Activated naive CD4-positive, alpha-beta T cell treated with anti-CD3 and anti-CD28 coated beads, Interleukin-2, amount 50 U/mL, for 24 hours (primary cell): ENCODE measurements at regions not wholly inside any gene's neighbourhood (a gene's known extent, or its start where the extent isn't known, plus 50 kb on each side); places are given as distances from the start of the nearest gene placed in this dataset.
"Not testable (repeated sequence)": the region's sequence is repeated elsewhere in the genome, so short reads cannot be mapped to it uniquely, and the experiment has no call there.

Source experiments
- H3K27ac Mint-ChIP-seq: one replicate; pipeline ENCODE4 v1.8.0; 2021; ENCODE audit warnings: mild to moderate bottlenecking, mixed read lengths
- H3K27me3 Mint-ChIP-seq: one replicate; pipeline ENCODE4 v1.8.0; 2021; ENCODE audit warnings: mixed read lengths
- H3K36me3 Mint-ChIP-seq: one replicate; pipeline ENCODE4 v1.8.0; 2021; ENCODE audit warnings: mixed read lengths
- H3K4me1 Mint-ChIP-seq: one replicate; pipeline ENCODE4 v1.8.0; 2021; ENCODE audit warnings: mixed read lengths
- H3K4me3 Mint-ChIP-seq: one replicate; pipeline ENCODE4 v1.8.0; 2021; ENCODE audit warnings: mild to moderate bottlenecking, mixed read lengths
- H3K9me3 Mint-ChIP-seq: one replicate; pipeline ENCODE4 v1.8.0; 2021; ENCODE audit warnings: mixed read lengths

- H3K9me3 Mint-ChIP-seq = peaks cover 6% of the 10 kb centered on the region
- no peak overlapping the region for H3K4me3 Mint-ChIP-seq
- H3K36me3 Mint-ChIP-seq = no peaks in the 10 kb centered on the region
- no peaks in the 10 kb centered on the region for H3K4me1 Mint-ChIP-seq
- H3K27ac Mint-ChIP-seq = no peak overlapping the region
- no peaks in the 10 kb centered on the region for H3K27me3 Mint-ChIP-seq
These were observed 368.3 kb upstream of the OLFM3 start for GRCh38 chr1:102365071-102365470.

DNA sequence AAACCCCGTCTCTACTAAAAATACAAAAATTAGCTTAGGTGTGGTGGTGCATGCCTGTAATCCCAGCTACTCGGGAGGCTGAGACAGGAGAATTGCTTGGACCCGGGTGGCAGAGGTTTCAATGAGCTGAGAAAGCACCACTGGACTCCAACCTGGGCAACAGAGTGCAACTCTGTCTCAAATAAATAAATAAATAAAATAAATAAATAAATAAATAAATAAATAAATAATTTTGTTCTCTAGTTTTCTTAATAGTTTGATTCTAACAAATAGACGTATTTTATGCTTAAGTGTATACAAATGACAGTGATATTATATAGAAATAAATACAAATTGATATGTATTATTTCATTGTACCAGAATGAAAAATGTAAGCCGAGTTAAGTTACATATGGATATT is 339.9 kb upstream of the OLFM3 start:
- no peaks in the 10 kb centered on the region for H3K27me3 Mint-ChIP-seq
- no peak overlapping the region for H3K4me3 Mint-ChIP-seq
- H3K36me3 Mint-ChIP-seq = no peaks in the 10 kb centered on the region
- H3K27ac Mint-ChIP-seq = no peak overlapping the region
- H3K4me1 Mint-ChIP-seq = no peaks in the 10 kb centered on the region
- no peaks in the 10 kb centered on the region for H3K9me3 Mint-ChIP-seq

DNA sequence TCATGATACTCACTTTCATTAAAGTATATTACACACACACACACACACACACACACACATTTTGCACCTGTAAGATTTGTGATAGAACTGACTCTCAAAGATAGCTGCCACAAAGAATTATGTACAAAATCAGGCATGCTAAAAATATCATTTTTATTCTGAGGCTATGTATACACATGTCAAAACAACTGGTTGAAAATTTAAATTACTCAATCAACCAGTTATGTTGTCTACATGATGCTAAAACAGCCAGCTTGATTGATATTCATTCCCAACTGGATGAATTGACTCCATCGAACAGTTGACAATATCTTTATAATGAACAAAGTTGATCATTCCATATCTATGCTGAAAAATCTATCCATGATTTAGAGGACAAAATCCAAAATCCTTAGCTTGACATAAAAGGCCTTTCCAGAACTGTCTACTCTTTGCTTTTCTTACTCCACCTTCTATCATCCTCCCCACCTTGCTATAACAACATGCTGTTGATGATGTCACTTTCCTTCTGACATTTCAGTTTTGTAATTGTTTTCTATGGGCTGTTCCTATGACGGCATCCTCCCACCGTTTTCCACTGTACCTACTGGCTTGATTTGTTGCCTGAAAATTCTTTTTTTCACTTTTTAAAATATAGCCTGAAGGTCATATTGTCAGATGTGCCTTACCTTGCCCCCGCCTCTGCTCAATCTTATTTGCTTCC is 321.5 kb upstream of the OLFM3 start:
- no peaks in the 10 kb centered on the region for H3K4me1 Mint-ChIP-seq
- no peak overlapping the region for H3K27ac Mint-ChIP-seq
- H3K36me3 Mint-ChIP-seq = no peaks in the 10 kb centered on the region
- no peak overlapping the region for H3K4me3 Mint-ChIP-seq
- no peaks in the 10 kb centered on the region for H3K27me3 Mint-ChIP-seq
- H3K9me3 Mint-ChIP-seq = peaks cover 12% of the 10 kb centered on the region

DNA sequence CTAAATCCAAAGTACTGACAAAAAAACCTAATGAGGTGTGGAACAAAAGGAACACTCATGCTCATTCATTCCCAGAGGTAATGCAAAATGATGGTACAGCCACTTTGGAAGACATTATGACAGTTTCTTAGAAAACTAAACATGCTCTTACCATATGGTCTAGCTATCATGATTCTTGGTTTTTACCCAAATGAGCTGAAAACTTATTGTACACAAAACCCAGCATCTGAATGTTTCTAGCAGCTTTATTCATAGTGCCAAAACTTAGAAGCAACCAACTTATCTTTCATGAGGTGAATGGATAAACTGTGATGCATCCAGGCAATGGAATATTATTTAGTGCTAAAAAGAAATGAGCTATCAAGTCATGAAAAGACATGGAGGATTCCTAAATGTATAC is 318.4 kb upstream of the OLFM3 start:
- H3K27ac Mint-ChIP-seq = no peak overlapping the region
- H3K27me3 Mint-ChIP-seq = no peaks in the 10 kb centered on the region
- no peaks in the 10 kb centered on the region for H3K4me1 Mint-ChIP-seq
- H3K9me3 Mint-ChIP-seq = peaks cover 12% of the 10 kb centered on the region
- no peaks in the 10 kb centered on the region for H3K36me3 Mint-ChIP-seq
- H3K4me3 Mint-ChIP-seq = no peak overlapping the region

- Mint-ChIP-seq H3K27me3 (no peaks in the 10 kb centered on the region), H3K4me3 (no peak overlapping the region), H3K4me1 (no peaks in the 10 kb centered on the region), H3K36me3 (no peaks in the 10 kb centered on the region), H3K9me3 (peaks cover 9% of the 10 kb centered on the region), H3K27ac (no peak overlapping the region)
These were observed 299.4 kb upstream of the OLFM3 start for GRCh38 chr1:102296116-102296515.

DNA sequence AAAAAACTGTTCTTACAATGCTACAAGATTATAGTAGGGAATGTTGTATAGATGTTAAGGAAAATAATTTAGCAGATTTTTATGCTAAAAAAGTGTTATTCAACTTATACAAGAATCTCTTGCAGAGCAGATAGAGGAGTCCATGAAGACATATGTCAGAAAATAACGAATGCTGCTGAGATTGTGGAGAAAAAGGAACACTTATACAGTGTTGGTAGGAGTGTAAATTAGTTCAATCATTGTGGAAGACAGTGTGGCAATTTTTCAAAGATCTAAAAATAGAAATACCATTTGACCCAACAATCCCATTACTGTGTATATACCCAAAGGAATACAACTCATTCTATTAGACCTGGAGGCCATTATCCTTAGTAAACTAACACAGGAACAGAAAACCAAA is 286.2 kb upstream of the OLFM3 start:
- H3K4me1 Mint-ChIP-seq = no peaks in the 10 kb centered on the region
- peaks cover 14% of the 10 kb centered on the region for H3K9me3 Mint-ChIP-seq
- H3K27me3 Mint-ChIP-seq = no peaks in the 10 kb centered on the region
- no peak overlapping the region for H3K27ac Mint-ChIP-seq
- no peaks in the 10 kb centered on the region for H3K36me3 Mint-ChIP-seq
- no peak overlapping the region for H3K4me3 Mint-ChIP-seq

DNA sequence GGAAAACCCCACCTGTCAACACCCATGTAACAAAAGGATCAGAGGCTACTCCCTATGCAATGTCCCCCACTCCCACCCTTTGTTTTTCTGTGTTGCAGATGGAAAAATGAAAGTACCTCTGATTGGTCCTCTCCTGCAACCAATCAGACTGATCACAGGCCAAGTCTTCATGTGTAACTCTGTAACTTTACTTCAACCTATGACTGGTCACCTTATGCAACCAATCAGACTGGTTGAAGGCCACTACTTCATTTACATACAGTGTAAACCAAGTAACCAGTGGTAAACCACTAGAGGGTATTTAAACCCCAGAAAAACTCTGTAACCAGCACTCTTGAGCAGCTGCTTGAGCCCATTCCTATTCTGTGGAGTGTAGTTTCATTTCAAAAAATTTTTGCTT is 266.3 kb upstream of the OLFM3 start:
- Mint-ChIP-seq H3K36me3 (no peaks in the 10 kb centered on the region), H3K4me1 (no peaks in the 10 kb centered on the region), H3K27ac (no peak overlapping the region), H3K27me3 (no peaks in the 10 kb centered on the region), H3K9me3 (no peaks in the 10 kb centered on the region), H3K4me3 (no peak overlapping the region)

DNA sequence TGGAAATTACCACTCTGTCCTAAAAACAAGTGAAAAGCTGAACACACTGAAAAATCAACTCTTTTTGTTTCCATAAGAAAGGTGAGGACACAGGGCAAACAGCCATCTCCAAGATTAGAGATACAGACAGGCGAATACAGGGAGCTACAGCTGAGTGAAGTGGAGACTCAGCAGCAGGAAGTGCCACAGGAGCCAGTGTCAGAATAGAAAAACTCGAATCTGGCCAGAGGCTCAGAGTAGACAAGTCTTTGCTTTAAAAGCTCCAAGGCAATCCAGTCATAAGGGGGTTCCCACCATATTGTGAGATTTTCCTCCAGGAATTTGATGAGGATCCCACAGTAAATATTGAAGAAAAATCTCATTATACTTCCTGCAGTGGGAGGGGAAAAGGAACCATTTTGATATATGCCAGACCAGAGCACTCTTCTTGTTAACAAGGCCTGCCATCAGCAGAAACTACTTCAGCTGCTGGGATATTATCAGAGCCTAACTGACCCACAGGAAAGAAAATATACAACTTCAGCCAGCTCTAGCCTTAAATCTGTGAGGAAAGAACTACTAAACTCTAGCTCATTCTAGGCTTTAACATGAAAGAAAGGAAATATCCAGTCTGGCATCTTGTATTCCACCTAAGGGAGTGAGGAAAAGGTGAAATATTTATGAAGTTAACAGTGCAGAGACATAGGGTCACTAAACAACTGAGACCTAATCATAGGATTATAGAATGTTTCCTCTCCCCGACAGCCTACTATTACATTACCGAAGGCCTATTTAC is 256.2 kb upstream of the OLFM3 start:
- H3K36me3 Mint-ChIP-seq = no peaks in the 10 kb centered on the region
- H3K27me3 Mint-ChIP-seq = no peaks in the 10 kb centered on the region
- H3K9me3 Mint-ChIP-seq = no peaks in the 10 kb centered on the region
- H3K4me1 Mint-ChIP-seq = no peaks in the 10 kb centered on the region
- H3K27ac Mint-ChIP-seq = no peak overlapping the region
- H3K4me3 Mint-ChIP-seq = no peak overlapping the region

GRCh38 chr1:102241431-102242338 is 245.0 kb upstream of the OLFM3 start:
- no peaks in the 10 kb centered on the region for H3K36me3 Mint-ChIP-seq
- H3K4me1 Mint-ChIP-seq = no peaks in the 10 kb centered on the region
- no peak overlapping the region for H3K4me3 Mint-ChIP-seq
- H3K9me3 Mint-ChIP-seq = no peaks in the 10 kb centered on the region
- no peak overlapping the region for H3K27ac Mint-ChIP-seq
- no peaks in the 10 kb centered on the region for H3K27me3 Mint-ChIP-seq

GRCh38 chr1:102239247-102239646 is 242.5 kb upstream of the OLFM3 start:
- Mint-ChIP-seq H3K27me3 (no peaks in the 10 kb centered on the region), H3K4me3 (no peak overlapping the region), H3K27ac (no peak overlapping the region), H3K4me1 (no peaks in the 10 kb centered on the region), H3K9me3 (no peaks in the 10 kb centered on the region), H3K36me3 (no peaks in the 10 kb centered on the region)

DNA sequence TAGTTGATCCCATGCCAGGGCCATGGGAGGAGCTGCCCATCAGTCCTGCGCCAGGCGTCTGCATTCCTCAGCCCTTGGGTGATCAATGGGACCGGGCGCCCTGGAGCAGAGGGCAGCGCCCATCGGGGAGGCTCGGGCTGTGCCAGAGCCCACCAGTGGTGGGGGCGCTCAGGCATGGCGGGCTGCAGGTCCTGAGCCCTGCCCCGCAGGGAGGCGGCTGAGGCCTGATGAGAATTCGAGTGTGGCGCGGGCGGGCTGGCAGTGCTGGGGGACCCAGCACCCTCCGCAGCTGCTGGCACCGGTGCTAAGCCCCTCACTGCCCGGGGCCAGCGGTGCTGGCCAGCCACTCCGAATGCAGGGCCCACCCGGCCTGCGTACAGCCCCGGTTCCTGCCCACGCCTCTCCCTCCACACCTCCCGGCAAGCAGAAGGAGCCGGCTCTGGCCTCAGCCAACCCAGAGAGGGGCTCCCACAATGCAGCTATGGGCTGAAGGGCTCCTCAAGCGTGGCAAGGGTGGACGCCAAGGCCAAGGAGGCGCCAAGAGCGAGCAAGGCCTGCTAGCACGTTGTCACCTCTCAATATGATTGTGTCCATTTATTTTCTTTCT is 238.1 kb upstream of the OLFM3 start:
- Mint-ChIP-seq H3K4me1 (no peaks in the 10 kb centered on the region), H3K27me3 (no peaks in the 10 kb centered on the region), H3K36me3 (no peaks in the 10 kb centered on the region), H3K9me3 (no peaks in the 10 kb centered on the region), H3K4me3 (no peak overlapping the region), H3K27ac (no peak overlapping the region)

DNA sequence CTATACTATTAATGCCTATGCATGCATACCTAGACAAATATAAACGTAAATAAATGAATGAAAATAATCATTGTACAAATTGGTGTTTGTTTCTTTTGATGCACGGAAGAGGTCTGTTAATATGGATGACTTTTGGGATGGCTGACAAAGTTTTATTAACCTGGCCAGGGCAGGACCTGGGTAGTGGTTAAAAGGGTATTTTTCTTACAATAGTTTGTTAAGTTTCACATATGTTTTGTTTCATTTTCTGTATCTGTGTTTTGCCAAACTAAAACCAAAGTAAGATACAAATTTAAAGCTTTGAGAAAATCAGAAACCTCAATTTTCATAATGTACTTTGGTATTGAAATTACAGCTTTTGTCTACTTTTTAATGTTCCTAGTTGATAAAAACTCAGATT is 222.7 kb upstream of the OLFM3 start:
- Mint-ChIP-seq H3K36me3 (no peaks in the 10 kb centered on the region), H3K27me3 (no peaks in the 10 kb centered on the region), H3K27ac (no peak overlapping the region), H3K4me3 (no peak overlapping the region), H3K4me1 (no peaks in the 10 kb centered on the region), H3K9me3 (peaks cover 9% of the 10 kb centered on the region)

- H3K9me3 Mint-ChIP-seq, H3K4me1 Mint-ChIP-seq, H3K27me3 Mint-ChIP-seq, H3K27ac Mint-ChIP-seq, H3K4me3 Mint-ChIP-seq, H3K36me3 Mint-ChIP-seq: not testable (repeated sequence)
These were observed 214.2 kb upstream of the OLFM3 start for GRCh38 chr1:102210891-102211290.

DNA sequence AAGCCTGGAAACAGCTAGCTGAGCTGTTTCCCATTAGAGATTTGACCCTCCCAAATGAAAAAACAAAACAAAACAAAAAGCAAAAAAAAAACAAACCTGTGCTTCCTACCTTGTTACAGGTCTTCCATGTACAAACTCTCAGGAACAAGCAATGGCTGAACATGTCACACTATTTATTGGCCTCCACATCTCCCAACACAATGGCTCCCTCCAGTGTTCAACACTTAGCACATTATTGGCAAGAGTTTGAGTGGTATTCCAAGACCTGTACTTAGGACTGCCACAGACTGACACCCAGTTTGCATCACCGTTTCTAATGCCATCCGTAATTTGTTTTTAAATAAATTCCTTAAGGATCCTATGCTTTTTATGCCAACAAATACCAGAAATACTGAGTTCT is 195.0 kb upstream of the OLFM3 start:
- no peaks in the 10 kb centered on the region for H3K4me1 Mint-ChIP-seq
- no peaks in the 10 kb centered on the region for H3K36me3 Mint-ChIP-seq

GRCh38 chr1:102190429-102190828 is 193.7 kb upstream of the OLFM3 start:
- Mint-ChIP-seq H3K4me3 (no peak overlapping the region), H3K27me3 (no peaks in the 10 kb centered on the region), H3K27ac (no peak overlapping the region), H3K4me1 (no peaks in the 10 kb centered on the region), H3K9me3 (no peaks in the 10 kb centered on the region), H3K36me3 (no peaks in the 10 kb centered on the region)

More for the DNA sequence above, 195.0 kb upstream of the OLFM3 start:
- Mint-ChIP-seq H3K9me3 (no peaks in the 10 kb centered on the region), H3K27ac (no peak overlapping the region), H3K27me3 (no peaks in the 10 kb centered on the region), H3K4me3 (no peak overlapping the region)
